OCI-LY7 (cell line): ENCODE measurements at regions not wholly inside any gene's neighbourhood (a gene's known extent, or its start where the extent isn't known, plus 50 kb on each side); places are given as distances from the start of the nearest gene placed in this dataset.

Source experiments
- BruUV-seq: library from RNA; stranded (reverse); fragments of 400-500 nt; replicated peaks from 2 replicates; lab custom pipeline; 2021; lab: Mats Ljungman, UMichigan
- CTCF ChIA-PET: fragments of 300-600 bp; sonication (Branson Sonifier 250); formaldehyde crosslinking; loops from one replicate; lab custom pipeline; 2022; ENCODE audit warnings: antibody characterized with exemption; ENCODE audit not compliant: unreplicated experiment; lab: Charles Lee
- POLR2A ChIA-PET: fragments of 300-600 bp; sonication (Branson Sonifier 250); formaldehyde crosslinking; loops from one replicate; lab custom pipeline; 2022; ENCODE audit warnings: antibody characterized with exemption; lab: Charles Lee
- DNase-seq: peaks from one replicate; pipeline ENCODE4 v3.0.0-alpha.2; 2015; ENCODE audit warnings: low spot score
- H2AFZ ChIP-seq: fragments of 200-600 bp; sonication (generic), shearing (Covaris generic); 2 replicates; pipeline ENCODE4 v1.6.1; 2014; ENCODE audit warnings: mild to moderate bottlenecking, antibody characterized with exemption, low read length, moderate library complexity
- H3K27ac ChIP-seq: fragments of 200-600 bp; sonication (generic); 2 replicates; pipeline ENCODE4 v1.5.1; 2014; ENCODE audit warnings: mixed run types, low read depth, mild to moderate bottlenecking, moderate library complexity, low read length, inconsistent platforms; ENCODE audit not compliant: poor library complexity, severe bottlenecking
- H3K36me3 ChIP-seq: fragments of 200-600 bp; sonication (generic); 2 replicates; pipeline ENCODE4 v1.6.1; 2014; ENCODE audit warnings: mild to moderate bottlenecking, antibody characterized with exemption, low read length, moderate library complexity, mixed read lengths; ENCODE audit not compliant: insufficient read depth
- H3K4me1 ChIP-seq: fragments of 200-600 bp; sonication (generic); 2 replicates; pipeline ENCODE4 v1.5.1; 2014; ENCODE audit warnings: mild to moderate bottlenecking, low read length; ENCODE audit not compliant: insufficient read depth, poor library complexity, severe bottlenecking
- H3K4me2 ChIP-seq: fragments of 200-600 bp; sonication (generic); 2 replicates; pipeline ENCODE4 v1.6.1; 2014; ENCODE audit warnings: mild to moderate bottlenecking, low read length
- H3K4me3 ChIP-seq: fragments of 200-600 bp; sonication (generic); 2 replicates; pipeline ENCODE4 v1.5.1; 2014; ENCODE audit warnings: mild to moderate bottlenecking, low read depth, low read length; ENCODE audit not compliant: poor library complexity, severe bottlenecking
- H3K79me2 ChIP-seq: fragments of 200-600 bp; sonication (generic); 2 replicates; pipeline ENCODE4 v1.6.1; 2016; ENCODE audit warnings: low read depth, mild to moderate bottlenecking, low read length, moderate library complexity, mixed read lengths; ENCODE audit not compliant: insufficient read depth
- H3K9me2 ChIP-seq: fragments of 200-600 bp; sonication (generic); 2 replicates; pipeline ENCODE4 v1.6.1; 2016; ENCODE audit warnings: mild to moderate bottlenecking, low read length, mixed read lengths; ENCODE audit not compliant: insufficient read depth
- H3K9me3 ChIP-seq: fragments of 200-600 bp; sonication (generic); 2 replicates; pipeline ENCODE4 v1.6.1; 2014; ENCODE audit warnings: mild to moderate bottlenecking, mixed run types, low read length, mixed read lengths
- H4K20me1 ChIP-seq: fragments of 200-600 bp; sonication (generic); 2 replicates; pipeline ENCODE4 v1.6.1; 2014; ENCODE audit warnings: mild to moderate bottlenecking, antibody characterized with exemption, low read length, moderate library complexity, mixed read lengths; ENCODE audit not compliant: insufficient read depth
- CTCF ChIP-seq: fragments of 200-600 bp; sonication (generic); conservative IDR thresholded peaks from 2 replicates; pipeline ENCODE4 v1.5.1; 2014; ENCODE audit warnings: mild to moderate bottlenecking, antibody characterized with exemption, low read length, moderate library complexity, mixed read lengths
- EZH2phosphoT487 ChIP-seq: fragments of 200-600 bp; sonication (generic); IDR thresholded peaks from 2 replicates; pipeline ENCODE4 v1.6.1; 2018; ENCODE audit warnings: low read depth, borderline replicate concordance, mild to moderate bottlenecking, mixed run types, antibody characterized with exemption, low read length, moderate library complexity, mixed read lengths
- intact Hi-C: fragments of 100-400 bp; cut with micrococcal nuclease; formaldehyde crosslinking; loops from one replicate; pipeline ENCODE4 v1.10.0; 2022; ENCODE audit not compliant: unreplicated experiment

GRCh38 chr3:30185872-30186271, 420.5 kb upstream of the TGFBR2 start:
- no peak overlapping the region for H3K4me3 ChIP-seq
- no TSS peak for BruUV-seq
- CTCF ChIA-PET: no interaction called here
- H3K9me3 ChIP-seq: no peaks in the 10 kb centered on the region
- H4K20me1 ChIP-seq: no peaks in the 10 kb centered on the region
- H3K36me3 ChIP-seq: no peaks in the 10 kb centered on the region
- H3K4me2 ChIP-seq: no peak overlapping the region
- no peak for DNase-seq
- no peak overlapping the region for H2AFZ ChIP-seq
- no peaks in the 10 kb centered on the region for H3K9me2 ChIP-seq
- H3K4me1 ChIP-seq: no peaks in the 10 kb centered on the region
- POLR2A ChIA-PET: interaction anchor here (0.6 kb wide), 1 partner anchor 211 kb away, joined by 3 read pairs; no protein-coding TSS in a partner anchor
- H3K79me2 ChIP-seq: no peaks in the 10 kb centered on the region
- H3K27ac ChIP-seq: no peak overlapping the region
- no peak for TF ChIP-seq CTCF
- no peak for TF ChIP-seq EZH2phosphoT487
- intact Hi-C loops: no loop called here

GRCh38 chr3:30186741-30187219, 419.6 kb upstream of the TGFBR2 start:
- intact Hi-C loops: no loop called here
- Histone ChIP-seq H3K4me2 (no peak overlapping the region), H2AFZ (no peak overlapping the region), H3K27ac (no peak overlapping the region), H3K4me1 (no peaks in the 10 kb centered on the region), H3K4me3 (no peak overlapping the region), H3K9me2 (no peaks in the 10 kb centered on the region), H3K36me3 (no peaks in the 10 kb centered on the region), H3K9me3 (no peaks in the 10 kb centered on the region), H3K79me2 (no peaks in the 10 kb centered on the region), H4K20me1 (no peaks in the 10 kb centered on the region)
- no TSS peak for BruUV-seq
- no peak for DNase-seq
- CTCF ChIA-PET: no interaction called here
- TF ChIP-seq CTCF (no peak), EZH2phosphoT487 (no peak)
- POLR2A ChIA-PET: no interaction called here

GRCh38 chr3:30187366-30187765, 419.0 kb upstream of the TGFBR2 start:
- Histone ChIP-seq H3K36me3 (no peaks in the 10 kb centered on the region), H3K9me3 (no peaks in the 10 kb centered on the region), H3K4me1 (no peaks in the 10 kb centered on the region), H3K79me2 (no peaks in the 10 kb centered on the region), H4K20me1 (no peaks in the 10 kb centered on the region), H2AFZ (no peak overlapping the region), H3K4me3 (no peak overlapping the region), H3K4me2 (no peak overlapping the region), H3K27ac (no peak overlapping the region), H3K9me2 (no peaks in the 10 kb centered on the region)
- ChIA-PET POLR2A (no interaction called here), CTCF (no interaction called here)
- no peak for TF ChIP-seq CTCF
- intact Hi-C loops: no loop called here
- no peak for DNase-seq
- BruUV-seq: no TSS peak
